HG03097 (cell line): ENCODE measurements at regions not wholly inside any gene's neighbourhood (a gene's known extent, or its start where the extent isn't known, plus 50 kb on each side); places are given as distances from the start of the nearest gene placed in this dataset.

ENCODE experiments used
- ATAC-seq: cut with Tn5 transposase; IDR thresholded peaks from one replicate; pipeline ENCODE4 v1.9.1; 2021; ENCODE audit not compliant: unreplicated experiment, low FRiP score

DNA sequence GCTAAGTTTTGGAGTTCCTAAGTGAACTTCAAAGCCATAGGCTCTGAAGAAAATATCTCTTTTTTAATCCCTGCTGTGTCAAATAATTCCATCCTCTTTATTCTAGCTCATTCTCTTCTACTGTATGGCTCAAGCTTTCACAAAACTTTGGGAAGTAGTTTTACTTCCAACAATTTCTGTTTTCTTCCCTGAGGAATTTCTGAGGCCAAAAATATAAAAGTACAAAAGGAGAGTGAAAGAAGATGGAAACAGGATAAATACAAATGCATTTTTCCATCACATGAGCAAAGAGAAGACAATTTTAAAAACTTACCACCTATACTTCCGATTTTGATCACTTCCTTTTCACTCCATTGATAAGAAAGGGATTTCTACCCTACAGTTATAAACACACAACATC lies 585.7 kb upstream of the DAB2 start:
- ATAC-seq = no peak

DNA sequence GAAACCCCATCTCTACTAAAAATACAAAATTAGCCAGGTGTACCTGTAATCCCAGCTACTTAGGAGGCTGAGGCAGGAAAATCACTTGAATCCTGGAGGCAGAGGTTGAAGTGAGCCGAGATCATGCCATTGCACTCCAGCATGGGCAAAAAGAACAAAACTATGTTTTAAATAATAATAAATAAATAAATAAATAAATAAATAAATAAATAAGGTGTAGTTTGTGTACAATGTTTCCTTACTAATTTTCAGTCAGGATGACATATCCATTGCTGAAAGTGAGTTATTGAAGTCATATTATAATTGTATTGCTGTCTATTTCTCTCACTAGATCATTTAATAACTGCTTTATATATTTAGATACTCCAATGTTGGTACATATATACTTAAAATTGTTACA lies 581.5 kb upstream of the DAB2 start:
- ATAC-seq = no peak

DNA sequence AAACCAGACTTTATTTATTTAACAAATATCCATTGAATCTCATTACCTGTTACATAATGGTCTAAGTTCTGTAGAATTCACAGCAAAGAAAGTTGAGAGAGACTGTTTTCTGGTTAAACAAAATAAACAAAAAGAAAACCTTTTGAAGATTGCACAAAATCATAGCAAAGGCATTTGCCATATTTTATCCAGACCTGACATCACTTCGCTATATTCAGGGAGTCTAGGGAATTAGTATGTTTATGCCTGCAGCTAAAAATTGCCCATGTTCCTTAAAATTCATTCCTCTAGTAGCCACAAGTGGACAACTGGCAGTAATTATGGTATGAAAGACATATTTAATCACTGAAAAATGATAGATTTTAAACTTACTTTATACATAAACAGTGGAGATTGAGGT lies 577.0 kb upstream of the DAB2 start:
- no peak for ATAC-seq

DNA sequence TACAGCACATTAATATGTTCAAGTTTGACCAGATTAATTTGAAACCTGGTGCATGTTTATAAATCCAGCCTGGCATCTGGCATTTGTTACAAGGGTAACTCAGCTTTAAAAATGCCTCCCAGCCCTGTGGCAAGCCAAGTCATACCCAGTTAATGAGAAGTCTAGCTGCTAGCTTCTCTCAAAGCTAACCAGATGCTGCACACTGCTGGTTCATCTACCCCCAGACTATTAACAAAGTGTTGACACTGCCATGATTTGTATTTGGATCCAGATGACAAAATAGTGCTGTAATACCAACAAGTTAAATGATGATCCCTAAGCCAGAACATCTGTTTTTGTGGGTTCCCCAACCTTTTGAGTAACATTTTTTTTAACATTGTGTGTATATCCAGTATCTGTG lies 573.7 kb upstream of the DAB2 start:
- ATAC-seq = no peak

DNA sequence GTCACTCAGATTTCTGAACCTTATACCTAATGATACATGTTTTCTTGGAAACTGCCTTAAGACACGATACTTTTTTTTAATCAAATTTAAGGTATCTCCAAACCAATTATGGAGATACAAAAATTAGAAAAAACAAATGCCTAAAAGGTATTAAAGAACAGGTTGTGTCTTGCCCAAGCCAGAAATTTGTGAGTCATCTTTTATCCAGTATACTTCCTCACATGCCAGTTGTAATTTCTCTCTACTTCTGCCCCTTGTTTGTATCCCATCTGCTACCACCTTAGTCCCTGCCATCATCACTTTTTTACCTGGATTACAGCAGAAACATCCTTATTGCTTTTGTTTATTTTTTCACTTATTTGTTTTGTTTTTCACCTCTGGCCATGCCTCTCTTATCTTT lies 571.2 kb upstream of the DAB2 start:
- ATAC-seq = no peak

DNA sequence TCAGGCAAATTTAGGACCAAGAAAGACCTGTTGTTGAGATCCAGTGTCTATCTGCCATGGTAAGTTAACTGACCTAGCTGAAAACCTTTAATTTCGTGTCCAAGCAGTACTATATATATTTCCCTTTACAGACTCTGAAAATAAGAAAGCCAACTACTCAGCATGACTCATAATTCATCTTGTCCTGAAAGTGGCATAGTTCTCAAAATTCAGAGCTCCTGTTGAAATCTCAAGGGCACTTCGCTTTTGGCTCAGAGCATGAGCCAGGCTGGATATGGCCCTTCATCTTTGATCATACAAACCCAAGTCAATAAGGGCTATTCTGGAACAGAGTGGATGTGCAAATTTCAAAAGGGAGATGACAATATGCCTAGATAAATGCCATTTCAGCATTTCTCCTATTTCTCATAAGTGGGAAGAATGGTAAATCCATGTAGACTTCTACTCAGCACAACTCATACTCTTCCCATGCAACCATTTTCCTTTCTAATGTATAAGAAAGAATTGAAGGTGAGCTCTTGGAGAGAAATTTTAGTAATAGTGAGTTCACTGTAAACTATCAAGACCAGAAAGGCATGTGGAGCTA lies 567.9 kb upstream of the DAB2 start:
- no peak for ATAC-seq

DNA sequence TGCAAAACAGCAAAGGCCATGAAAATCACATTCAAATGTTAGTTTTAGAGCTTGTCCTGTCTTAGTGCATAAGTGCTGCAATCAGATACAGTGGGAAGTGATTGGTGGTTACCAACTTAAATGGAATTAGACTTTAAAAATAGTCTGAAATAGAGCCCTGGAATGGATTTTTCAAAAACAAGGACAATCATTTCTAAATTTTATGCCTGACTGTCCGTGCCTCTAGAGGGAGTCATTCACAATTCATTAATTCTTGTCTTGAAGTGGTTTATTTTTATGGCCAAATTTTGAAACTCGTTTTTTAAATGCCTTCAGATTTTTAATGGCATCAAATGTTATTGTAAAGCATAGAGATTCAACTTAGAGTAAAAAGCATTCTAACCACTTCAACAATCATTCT lies 561.8 kb upstream of the DAB2 start:
- no peak for ATAC-seq

DNA sequence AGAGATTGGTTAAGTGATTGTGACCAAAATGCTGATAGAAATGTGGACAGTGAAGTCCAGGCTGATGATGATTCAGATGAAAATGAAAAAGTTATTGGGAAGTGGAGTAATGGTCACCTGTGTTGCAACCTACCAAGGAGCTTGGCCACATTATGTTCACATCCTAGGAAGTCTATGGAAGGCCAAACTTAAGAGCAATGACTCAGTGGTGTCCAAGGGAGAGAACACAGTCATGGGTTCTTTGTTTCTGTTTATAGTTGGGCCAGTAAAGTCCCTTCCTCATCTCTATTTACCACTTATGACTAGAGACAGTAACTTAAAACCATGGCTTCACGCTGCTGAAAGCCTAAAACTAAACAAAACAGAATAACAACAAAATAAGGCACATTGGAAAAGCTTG lies 555.3 kb upstream of the DAB2 start:
- ATAC-seq = no peak

DNA sequence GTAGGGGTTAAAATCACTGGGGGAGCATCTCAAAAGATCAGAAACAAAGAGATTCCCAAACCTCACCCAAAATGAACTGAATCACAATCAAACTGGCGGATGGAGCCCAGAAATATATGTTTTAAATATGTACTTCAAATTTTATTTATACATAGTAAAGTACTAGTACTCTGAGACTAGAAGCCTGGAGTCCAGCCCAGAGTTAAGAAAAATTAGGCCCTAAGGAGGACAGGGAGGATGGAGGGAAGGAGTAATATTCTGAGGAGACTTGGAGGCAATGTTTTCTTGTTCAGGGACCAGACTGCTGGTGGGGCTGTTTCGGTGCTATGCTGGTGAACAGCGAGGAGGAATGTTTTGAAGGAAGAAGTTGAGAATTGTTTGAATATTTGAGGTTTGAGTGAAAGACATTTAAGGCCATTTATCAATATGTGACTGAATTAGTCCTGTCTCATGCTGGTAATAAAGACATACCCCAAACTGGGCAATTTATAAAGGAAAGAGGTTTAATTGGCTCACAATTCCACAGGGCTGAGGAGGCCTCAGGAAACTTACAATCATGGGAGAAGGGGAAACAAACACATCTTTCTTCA lies 552.4 kb upstream of the DAB2 start:
- ATAC-seq = no peak

DNA sequence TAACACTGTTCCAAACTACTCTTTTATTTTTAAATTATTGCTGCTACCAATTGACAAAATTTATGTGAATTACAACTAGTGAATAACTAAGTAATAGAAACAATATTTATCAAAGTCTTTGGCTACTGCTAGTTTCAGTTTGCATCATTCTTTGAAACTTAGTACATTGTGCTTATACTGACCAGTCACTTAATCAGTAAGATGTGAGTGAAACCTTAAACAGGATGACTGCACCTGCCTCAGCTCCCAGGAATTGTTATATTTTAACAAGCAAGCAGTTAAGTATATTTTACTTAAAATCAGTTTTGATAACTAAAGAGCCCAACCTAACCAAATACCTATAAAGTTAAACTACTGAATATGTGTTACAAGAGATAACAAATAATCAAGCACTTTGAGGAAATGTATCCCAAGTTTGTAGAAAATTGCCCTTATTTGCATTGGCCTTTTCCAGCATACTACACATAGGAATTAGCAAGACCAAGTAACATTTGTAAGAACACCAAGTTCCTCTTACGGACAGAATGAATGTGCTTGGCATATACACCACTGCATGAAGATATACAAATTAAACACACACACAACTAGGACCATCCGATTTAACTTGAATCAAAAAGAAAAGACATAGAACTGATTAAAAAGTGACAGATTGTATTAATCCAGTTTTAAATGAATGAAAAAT lies 545.5 kb upstream of the DAB2 start:
- peak; percentile 70 for ATAC-seq

DNA sequence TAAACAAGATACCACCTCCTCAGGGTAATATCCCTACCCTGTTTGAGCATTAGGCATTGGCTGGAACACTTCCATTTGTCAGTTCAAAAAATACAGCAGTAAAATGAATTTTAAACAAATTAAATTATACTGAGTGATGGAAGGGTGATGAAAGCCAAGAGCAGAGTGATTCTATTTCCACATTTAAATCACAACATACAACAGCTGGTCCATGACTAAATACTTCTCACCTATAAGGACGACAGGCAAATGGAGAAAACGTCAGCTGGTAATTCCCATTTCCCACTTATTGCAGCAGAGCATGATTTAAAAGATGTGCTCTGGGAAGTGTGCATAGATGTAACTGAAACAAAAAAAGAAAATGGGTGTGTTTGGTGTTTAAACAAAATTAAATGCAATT lies 543.6 kb upstream of the DAB2 start:
- ATAC-seq = no peak

DNA sequence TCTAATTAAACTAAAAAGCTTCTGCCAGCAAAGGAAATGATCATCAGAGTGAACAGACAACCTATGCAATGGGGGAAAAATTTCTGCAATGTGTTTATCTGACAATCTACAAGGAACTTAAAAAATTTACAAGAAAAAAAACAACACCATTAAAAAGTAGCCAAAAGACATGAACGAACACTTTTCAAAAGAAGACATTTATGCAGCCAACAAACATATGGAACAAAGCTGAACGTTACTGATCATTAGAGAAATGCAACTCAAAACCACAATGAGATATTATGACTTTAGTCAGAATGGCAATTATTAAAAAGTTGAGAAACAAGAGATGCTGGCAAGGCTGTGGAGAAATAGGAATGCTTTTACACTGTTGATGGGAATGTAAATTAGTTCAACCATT lies 530.4 kb upstream of the DAB2 start:
- no peak for ATAC-seq

DNA sequence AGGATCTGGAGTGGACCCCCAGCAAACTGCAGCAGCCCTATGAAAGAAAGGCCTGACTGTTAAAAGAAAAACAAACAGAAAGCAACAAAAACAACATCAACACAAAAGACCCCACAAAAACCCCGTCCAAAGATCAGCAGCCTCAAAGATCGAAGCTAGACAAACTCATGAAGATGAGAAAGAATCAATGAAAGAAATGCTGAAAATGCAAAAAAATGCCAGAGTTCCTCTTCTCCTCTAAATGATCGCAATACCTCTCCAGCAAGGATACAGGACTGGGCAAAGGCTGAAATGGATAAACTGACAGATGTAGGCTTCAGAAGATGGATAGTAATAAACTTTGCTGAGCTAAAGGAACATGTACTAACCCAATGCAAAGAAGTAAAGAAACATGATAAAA lies 526.3 kb upstream of the DAB2 start:
- no peak for ATAC-seq

DNA sequence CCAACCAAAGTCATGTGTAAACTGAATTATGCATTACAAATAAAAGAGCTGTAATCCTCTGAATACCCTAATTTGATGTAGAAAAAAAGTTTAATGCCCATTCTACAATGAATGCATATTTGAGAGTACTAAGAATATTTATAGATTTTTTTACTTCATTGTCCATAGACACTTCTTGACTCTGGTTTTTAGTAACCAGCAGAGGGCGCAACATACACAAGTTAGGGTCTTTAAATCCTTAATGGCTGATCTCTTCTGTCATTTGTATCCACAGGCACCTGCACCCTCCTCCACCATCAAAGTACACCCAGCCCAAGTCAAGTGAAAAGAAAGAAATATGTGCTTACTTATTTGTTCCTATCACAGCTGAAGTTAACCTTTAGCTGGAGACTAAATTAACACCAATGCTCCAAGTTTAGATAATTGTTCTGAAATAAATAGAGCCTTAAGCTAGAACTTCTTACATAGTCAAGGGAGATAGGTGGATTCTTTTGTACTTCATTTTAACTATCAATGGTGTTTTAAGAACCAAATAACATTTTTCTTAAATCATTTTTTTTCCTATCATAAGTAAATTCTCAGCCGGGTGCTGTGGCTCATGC lies 524.2 kb upstream of the DAB2 start:
- peak; percentile 73 for ATAC-seq

DNA sequence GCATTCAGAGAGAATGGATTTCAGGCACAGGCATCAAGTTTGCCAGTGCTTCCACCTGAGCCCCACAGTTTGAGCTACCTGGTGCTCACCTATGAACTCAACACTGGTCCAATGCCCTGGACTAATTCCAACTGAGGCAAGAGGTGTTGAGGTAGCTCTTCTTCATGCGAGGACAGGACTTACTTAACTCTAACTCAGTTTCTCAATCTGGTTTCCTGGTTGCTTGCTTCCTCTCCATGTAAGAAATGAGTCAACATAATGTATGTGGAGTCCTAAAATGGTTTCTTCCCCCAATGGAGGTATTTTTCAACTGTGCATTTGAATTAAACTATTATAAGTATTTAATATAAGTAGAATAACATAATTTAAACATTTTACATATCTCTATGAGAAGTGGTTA lies 523.6 kb upstream of the DAB2 start:
- ATAC-seq = no peak

DNA sequence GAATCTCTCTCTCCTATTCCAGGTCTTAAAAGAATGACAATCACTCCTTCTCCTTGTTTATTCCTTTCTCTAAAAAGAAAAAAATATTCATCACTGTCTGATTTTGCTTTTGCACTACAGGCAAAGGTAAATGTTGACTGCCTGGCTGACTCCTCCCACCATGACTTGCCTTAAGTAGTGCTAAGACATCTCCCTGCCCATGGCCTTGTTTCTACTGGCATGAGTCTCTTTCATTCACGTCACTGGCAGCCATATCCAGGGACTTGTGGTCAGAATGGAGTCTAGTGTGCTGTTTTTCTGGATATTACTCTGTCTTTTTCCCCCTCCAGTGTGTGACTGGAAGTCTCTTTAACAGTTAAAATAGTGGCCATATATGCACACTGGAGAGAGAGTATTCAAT lies 522.9 kb upstream of the DAB2 start:
- no peak for ATAC-seq

DNA sequence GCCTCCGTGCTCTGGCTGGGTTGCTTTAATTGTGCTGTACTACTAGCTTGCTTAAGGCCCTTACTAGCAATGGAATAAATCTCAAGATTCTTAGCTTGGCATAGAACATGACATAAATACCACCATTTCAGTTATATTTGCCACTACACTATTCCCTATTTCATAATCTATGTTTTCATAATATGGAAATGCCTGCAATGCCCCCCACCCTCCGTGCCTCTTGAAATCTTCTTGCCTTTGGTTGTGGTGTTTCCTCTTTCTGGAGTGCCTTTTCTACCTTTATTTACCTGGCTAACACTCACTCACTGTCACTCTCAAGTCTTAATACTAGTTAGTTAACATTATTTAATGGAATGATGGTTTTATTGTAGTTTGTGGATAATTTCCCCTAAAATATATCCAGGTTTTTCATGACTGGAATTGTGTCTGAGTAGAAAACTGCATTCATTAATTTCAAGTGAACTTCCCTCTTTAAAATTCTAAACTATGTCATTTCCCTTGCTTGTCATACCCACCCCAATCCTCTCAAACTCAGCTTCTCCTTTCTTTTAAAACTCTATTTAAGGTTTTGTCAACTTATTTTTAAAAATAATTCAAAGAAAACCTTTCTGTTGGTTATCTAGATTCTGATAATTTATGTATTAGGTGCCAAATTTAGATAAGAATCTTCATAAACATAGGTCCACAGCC lies 521.7 kb upstream of the DAB2 start:
- no peak for ATAC-seq

DNA sequence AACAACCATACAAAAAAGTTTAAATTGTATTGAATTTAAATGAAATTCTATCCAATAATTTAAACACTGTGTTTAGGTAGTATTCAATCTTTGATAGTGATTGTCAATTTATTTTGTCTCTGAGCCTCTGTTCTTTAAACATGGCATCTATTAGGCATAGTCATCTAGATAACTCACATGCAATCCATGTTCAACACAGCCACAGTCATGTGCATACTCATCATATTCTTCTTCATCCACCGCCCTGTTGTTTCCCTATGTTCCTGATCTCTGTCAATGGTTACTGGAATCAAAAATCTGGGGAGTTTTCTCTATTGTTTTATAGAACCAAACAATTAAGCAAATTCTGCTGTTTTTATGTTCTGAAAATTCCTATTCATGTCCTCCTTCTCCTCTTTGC lies 521.1 kb upstream of the DAB2 start:
- no peak for ATAC-seq

DNA sequence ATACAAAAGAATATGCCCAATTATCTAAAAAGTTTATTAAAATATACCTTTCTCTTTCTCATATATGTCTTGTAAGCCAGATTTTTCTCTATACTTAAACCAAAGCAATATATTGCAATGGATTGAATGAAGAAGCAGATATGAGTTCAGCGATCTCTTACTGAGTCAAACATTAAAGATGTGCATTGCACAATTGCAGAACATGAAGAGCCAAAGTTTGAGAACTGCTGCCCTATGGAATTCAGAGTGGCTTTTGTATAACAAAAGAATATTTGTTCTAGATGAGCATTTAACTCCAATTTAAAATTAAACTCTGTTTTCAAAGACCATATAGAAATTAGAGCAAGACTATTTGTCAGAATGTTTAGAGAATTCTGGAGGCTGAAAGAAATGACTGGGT lies 519.0 kb upstream of the DAB2 start:
- no peak for ATAC-seq

DNA sequence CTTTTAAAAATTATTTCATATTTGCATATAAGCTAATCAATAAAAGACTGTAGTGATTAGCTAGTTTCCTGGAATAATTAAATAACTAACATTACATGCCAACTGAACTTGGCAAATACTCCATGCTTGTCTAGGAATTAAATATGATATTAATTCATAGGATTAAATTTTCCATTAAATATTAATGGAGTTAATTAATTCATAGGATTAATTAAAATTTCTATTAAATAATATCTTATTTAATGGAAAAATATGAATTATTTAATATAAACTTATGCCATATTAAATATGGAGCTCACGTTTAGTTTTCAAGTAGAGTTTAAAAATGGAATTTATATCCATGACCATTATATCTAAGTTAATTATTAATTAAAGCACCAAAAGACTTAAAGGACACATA lies 517.8 kb upstream of the DAB2 start:
- ATAC-seq = no peak

DNA sequence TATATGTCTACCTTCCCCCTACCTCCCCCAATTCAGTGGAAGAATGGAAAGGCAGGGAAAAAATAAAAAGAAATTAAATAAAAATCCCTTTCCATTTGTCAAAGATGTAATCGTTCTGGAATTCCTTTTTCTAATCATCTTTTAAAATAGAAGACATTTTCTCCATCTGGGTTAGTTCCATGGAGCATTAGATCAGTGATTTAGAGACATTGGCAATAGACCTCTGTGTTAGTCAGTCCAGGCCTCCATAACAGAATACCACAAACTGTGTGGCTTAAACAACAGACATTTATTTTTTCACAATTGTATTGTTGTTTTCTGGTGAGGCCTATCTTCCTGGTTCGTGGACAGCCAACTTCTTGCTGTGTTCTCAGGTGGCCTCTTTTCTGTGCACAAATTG lies 516.6 kb upstream of the DAB2 start:
- ATAC-seq = no peak

DNA sequence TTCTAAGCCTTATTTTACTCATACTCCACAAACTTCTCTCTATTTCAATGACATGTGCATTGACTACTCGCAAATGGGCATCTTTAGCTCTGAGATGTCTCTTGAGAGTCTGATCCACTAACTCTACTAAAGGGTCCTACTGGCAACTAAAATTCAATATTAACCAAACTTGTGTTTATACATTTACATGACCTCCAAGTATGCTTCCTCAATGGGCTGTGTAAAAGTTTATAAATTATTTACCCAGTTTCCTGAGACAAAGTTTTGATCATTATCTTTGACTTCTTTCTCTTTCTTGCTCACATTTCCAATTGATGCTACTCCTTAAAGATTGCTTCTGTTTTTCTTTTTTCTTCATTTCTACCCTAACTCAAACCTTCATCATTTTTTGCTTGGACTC lies 510.1 kb upstream of the DAB2 start:
- no peak for ATAC-seq
